Uterus (tissue), 2 donors: ENCODE measurements at regions not wholly inside any gene's neighbourhood (a gene's known extent, or its start where the extent isn't known, plus 50 kb on each side); places are given as distances from the start of the nearest gene placed in this dataset.

Experiments used
- POLR2A ChIP-seq, 2 donors: fragments of 450-650 bp; IDR thresholded peaks; one replicate each; pipeline ENCODE4 v1.6.1; 2016; ENCODE audit warnings: antibody characterized with exemption in 2 of 2, mild to moderate bottlenecking in 1 of 2, moderate library complexity in 1 of 2
- TF ChIP-seq, protein P1 (sequence below), 4 experiments: fragments of 200-600 bp in 2 of 4; fragments of 450-650 bp in 2 of 4; sonication (generic) in 2 of 4; IDR thresholded peaks; one replicate each; pipeline ENCODE4 v1.5.1; 2016 to 2019; ENCODE audit warnings: antibody characterized with exemption in 4 of 4, mild to moderate bottlenecking in 2 of 4, moderate library complexity in 1 of 4

DNA sequence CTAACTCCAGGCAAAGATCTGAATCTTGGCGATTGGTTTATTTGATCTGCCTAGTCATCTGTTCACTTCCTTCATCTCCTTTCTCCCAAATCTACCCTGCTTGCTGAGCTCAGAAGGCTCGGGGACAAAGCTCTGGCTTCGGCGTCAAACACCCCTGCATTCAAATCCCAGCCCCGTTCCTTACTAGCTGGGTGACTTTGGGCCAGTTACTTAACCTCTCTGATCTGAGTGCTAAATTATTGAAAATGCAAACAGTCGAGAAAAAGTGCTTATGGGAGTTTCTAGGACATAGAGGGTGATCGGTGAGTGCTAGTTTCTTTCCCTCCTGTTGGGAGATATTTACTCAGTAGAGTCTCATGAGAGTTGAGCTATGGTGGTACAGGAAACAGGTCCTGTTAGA, 121.2 kb upstream of the RFLNA start:
- TF ChIP-seq, protein P1, sequence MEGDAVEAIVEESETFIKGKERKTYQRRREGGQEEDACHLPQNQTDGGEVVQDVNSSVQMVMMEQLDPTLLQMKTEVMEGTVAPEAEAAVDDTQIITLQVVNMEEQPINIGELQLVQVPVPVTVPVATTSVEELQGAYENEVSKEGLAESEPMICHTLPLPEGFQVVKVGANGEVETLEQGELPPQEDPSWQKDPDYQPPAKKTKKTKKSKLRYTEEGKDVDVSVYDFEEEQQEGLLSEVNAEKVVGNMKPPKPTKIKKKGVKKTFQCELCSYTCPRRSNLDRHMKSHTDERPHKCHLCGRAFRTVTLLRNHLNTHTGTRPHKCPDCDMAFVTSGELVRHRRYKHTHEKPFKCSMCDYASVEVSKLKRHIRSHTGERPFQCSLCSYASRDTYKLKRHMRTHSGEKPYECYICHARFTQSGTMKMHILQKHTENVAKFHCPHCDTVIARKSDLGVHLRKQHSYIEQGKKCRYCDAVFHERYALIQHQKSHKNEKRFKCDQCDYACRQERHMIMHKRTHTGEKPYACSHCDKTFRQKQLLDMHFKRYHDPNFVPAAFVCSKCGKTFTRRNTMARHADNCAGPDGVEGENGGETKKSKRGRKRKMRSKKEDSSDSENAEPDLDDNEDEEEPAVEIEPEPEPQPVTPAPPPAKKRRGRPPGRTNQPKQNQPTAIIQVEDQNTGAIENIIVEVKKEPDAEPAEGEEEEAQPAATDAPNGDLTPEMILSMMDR (IDR thresholded peaks at IDR 0.05): no peak
- TF ChIP-seq POLR2A (IDR thresholded peaks at IDR 0.05): no peak
